Fibroblast of the aortic adventitia (primary cell): ENCODE measurements at regions not wholly inside any gene's neighbourhood (a gene's known extent, or its start where the extent isn't known, plus 50 kb on each side); places are given as distances from the start of the nearest gene placed in this dataset.

ENCODE experiments used
- DNase-seq: peaks from one replicate; pipeline ENCODE4 v3.0.0-alpha.2; 2010; ENCODE audit warnings: low read depth
- H3K4me3 ChIP-seq: 2 replicates; pipeline ENCODE4 v1.5.1; 2011; ENCODE audit warnings: low read depth, mild to moderate bottlenecking, control low read depth, low read length, moderate library complexity
- CTCF ChIP-seq: IDR thresholded peaks from 2 replicates; pipeline ENCODE4 v1.5.1; 2011; ENCODE audit warnings: mild to moderate bottlenecking, low read length, control low read depth, inconsistent platforms; ENCODE audit not compliant: insufficient read depth

- no peak for TF ChIP-seq CTCF
- H3K4me3 ChIP-seq = no peak overlapping the region
- no peak for DNase-seq
Measured at GRCh38 chr11:69954756-69955155, 123.4 kb upstream of the ANO1 start.

- H3K4me3 ChIP-seq = no peak overlapping the region
- TF ChIP-seq CTCF = no peak
- no peak for DNase-seq
Measured at GRCh38 chr11:69956669-69957190, 121.4 kb upstream of the ANO1 start.

GRCh38 chr11:69957849-69958248 is 120.3 kb upstream of the ANO1 start:
- no peak for TF ChIP-seq CTCF
- DNase-seq = no peak
- no peak overlapping the region for H3K4me3 ChIP-seq

GRCh38 chr11:69958308-69958707 is 119.8 kb upstream of the ANO1 start:
- no peak for TF ChIP-seq CTCF
- no peak overlapping the region for H3K4me3 ChIP-seq
- peak; percentile 60 for DNase-seq

- TF ChIP-seq CTCF = no peak
- no peak overlapping the region for H3K4me3 ChIP-seq
- no peak for DNase-seq
Measured at GRCh38 chr11:69959461-69959860, 118.7 kb upstream of the ANO1 start.

GRCh38 chr11:69961738-69962137 is 116.4 kb upstream of the ANO1 start:
- H3K4me3 ChIP-seq = no peak overlapping the region
- no peak for TF ChIP-seq CTCF
- no peak for DNase-seq

- H3K4me3 ChIP-seq = no peak overlapping the region
- TF ChIP-seq CTCF = no peak
- no peak for DNase-seq
Measured at GRCh38 chr11:69962152-69962551, 116.0 kb upstream of the ANO1 start.
